A172 (cell line): ENCODE measurements at regions not wholly inside any gene's neighbourhood (a gene's known extent, or its start where the extent isn't known, plus 50 kb on each side); places are given as distances from the start of the nearest gene placed in this dataset.

Experiments
- DNase-seq: peaks from one replicate; pipeline ENCODE4 v3.0.0-alpha.2; 2015; ENCODE audit warnings: low spot score

DNA sequence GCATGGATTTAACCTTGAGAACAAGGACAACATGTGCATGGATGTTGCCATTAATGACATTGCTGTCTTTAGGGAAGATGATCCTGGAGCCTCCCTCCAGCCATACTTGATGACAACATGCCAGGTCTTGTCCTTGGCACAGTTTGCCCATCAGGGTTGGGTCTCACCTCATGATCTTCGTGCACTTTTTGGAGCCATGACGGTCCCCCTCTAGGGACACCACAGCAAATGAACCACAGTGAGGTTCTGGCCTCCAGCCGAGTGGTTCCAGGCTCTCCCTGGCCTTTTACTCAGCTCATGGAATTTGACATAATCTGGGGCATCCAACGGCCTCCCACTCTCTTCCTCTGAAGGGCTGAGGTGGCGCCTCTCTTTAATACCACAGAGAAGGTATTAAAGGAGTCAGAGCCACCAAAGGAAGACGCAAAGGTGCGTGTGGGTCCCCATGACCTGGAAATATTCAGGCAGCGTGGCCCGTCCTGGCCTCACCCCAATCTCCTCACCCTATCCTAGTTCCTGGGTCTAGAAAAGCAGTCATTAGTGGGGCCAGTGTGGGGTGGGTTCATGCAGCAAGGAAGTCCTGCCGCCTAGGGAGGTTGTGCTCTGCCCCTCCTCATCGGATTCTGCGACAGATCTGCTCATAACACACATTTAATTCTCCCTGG lies 184.8 kb downstream of the CXCL12 start:
- DNase-seq, result no peak

DNA sequence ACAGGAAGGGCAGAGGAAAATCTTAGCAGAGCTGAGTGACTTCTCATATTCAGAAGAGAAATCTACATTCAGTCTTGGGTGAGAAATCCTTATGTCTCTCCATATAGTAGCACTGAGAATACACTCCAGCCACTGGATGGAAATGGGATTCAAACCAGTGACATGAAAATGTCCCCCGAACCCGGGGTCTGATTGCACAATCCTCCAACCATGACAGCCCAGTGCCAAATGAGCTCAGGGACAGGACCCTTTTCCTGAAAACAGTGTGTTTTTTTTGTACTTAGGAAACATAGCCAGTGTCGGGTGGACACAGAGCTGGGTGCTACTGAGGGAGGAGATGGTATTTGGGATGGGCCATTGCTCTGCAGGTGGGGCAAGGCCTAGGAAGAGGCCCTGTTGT lies 185.6 kb downstream of the CXCL12 start:
- no peak for DNase-seq

GRCh38 chr10:44198780-44199097 lies 186.2 kb downstream of the CXCL12 start:
- no peak for DNase-seq

- DNase-seq, result no peak
Measured at GRCh38 chr10:44198096-44198779, 186.7 kb downstream of the CXCL12 start.

DNA sequence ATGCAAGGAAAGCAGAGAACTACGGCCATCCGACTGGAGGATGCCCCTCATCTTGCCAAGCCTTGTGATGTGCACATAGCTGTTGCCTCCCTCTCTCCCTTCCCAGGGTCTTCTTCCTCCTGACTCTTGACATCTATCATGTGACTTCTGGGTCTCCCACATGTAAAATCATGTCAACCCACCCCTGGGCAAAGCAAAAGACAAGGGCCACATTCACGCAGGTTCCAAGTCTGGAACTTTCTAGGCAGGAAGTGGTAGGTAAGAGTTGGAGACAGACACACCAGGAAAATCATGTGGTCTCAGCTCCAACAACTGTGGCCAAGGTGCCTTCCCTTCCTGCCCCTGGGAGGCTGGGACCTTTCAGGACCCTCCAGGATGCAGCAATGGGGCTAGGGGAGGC lies 187.3 kb downstream of the CXCL12 start:
- DNase-seq, result no peak

DNA sequence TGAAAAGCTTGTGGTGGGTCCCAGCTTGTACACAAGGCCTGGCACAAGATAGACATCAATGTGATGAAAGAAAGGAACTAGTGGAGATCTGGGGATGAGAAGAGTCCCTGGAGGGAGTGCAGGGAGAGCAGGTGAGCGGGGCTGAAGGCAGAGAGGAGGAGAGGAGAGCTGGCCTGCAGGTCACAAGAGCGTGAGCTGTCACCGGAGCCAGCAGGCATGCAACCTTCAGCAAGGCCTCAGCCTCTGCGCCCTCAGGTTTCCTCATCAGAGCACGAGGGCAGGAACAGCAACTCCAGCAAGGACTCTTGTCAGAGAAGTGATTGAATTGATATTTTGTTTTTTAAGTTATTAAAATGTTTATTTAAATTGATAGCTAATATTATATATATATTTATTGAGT lies 188.6 kb downstream of the CXCL12 start:
- no peak for DNase-seq

GRCh38 chr10:44196008-44196320 lies 188.9 kb downstream of the CXCL12 start:
- DNase-seq, result no peak

DNA sequence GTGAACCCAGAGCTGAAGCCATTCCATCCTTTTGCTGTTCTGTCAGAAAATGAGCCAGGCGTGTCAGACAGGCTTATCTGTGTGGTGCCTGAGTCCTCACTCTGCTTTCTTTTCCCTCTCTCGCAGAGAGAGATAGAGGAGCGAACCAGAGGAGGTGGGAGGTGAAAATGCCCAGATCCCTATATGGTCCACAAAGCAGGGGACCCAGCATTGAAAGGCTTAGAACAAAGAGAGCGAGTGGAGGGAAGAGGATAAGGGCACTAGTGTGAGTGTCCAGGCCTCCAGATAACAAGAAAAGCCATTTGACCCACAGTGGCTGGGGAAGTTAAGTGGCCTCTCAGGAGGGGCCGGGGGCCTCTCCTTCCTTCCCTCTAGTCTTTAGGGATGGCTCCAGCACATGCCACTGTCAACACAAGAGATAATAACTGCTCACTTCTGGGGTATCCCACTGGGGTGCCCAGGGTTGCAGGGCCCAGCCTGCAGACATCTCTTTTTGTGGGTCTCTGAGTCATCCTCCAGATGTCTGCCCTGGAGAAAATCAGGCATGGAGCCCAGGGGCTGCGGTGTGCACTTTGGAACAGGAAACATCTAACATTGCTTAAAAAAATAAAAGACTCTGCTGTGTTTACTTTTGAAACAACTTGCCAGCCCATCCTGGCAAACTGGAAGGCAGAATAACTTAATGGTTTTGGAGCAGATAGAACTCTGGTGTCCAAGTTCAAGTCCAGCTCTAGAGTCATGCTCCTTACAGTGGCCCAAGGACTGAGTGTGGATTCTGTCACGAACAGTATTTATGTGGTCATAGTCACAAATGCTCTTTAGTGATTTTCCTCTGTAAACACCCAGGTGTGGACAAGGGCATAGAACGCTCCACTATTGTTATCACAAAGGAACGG lies 189.5 kb downstream of the CXCL12 start:
- peak; percentile 94 for DNase-seq

GRCh38 chr10:44194435-44194834 lies 190.5 kb downstream of the CXCL12 start:
- no peak for DNase-seq

- no peak for DNase-seq
Measured at GRCh38 chr10:44193567-44194220, 191.2 kb downstream of the CXCL12 start.

DNA sequence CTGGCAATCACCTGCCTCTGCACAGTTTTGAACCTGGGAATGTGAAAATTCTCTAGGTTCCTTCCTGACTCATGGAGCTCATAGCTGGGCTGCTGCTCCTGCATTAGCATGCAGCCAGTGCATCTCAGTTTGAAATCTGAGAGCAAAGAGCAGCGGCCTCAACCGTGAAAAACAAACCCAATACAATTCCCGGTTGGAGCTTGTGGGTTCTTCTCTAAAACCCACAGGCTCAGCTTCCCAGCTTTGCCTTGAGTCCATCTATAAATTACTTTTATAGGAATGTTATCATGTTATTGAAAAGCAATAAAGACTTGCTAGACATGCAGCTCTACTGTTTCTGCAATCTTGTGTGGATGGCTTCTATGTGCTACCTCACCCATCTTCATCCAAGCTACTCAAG lies 191.7 kb downstream of the CXCL12 start:
- DNase-seq, result no peak

- DNase-seq, result no peak
Measured at GRCh38 chr10:44192435-44192834, 192.5 kb downstream of the CXCL12 start.

DNA sequence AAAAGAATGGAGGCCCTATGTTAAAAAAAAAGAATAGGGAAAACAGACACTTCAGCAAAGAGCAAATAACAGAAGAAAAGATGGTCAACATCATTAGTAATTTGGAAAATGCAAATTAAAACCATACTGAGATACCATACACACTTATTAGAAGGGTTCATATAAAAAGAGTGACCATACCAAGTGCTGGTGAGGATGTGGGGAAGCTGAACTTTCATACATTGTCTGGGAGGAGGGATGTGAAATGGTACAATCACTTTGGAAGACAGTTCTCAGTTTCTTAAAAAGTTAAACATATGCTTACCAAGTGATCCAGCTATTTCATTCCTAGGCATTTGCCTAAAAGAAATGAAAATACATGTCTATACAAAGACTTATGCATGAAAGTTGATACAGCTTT lies 194.4 kb downstream of the CXCL12 start:
- DNase-seq, result no peak

DNA sequence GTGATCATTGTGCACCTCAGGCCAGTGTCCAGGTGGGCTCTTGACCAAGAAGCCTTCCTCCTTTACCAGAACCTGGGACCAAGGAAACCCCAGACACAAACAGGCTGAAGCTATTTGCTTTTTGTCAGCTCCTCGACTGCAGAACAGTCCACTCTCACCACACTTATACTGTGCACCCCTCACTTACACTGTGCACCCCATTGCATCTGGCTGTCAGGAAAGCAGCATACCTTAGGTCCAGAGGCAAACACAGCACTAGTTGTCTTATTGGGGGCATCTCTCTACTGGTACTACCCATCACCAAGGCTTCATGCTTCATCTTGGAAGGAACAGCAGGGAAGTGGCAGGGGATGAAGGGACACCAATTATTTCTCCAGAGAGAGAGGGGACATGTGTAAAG lies 198.1 kb downstream of the CXCL12 start:
- no peak for DNase-seq

- no peak for DNase-seq
Measured at GRCh38 chr10:44186150-44186549, 198.7 kb downstream of the CXCL12 start.

GRCh38 chr10:44185315-44185666 lies 199.6 kb downstream of the CXCL12 start:
- no peak for DNase-seq

GRCh38 chr10:44184633-44185314 lies 200.1 kb downstream of the CXCL12 start:
- DNase-seq, result no peak

- DNase-seq, result no peak
Measured at GRCh38 chr10:44183667-44184632, 200.9 kb downstream of the CXCL12 start.

- no peak for DNase-seq
Measured at GRCh38 chr10:44182909-44183308, 202.0 kb downstream of the CXCL12 start.

DNA sequence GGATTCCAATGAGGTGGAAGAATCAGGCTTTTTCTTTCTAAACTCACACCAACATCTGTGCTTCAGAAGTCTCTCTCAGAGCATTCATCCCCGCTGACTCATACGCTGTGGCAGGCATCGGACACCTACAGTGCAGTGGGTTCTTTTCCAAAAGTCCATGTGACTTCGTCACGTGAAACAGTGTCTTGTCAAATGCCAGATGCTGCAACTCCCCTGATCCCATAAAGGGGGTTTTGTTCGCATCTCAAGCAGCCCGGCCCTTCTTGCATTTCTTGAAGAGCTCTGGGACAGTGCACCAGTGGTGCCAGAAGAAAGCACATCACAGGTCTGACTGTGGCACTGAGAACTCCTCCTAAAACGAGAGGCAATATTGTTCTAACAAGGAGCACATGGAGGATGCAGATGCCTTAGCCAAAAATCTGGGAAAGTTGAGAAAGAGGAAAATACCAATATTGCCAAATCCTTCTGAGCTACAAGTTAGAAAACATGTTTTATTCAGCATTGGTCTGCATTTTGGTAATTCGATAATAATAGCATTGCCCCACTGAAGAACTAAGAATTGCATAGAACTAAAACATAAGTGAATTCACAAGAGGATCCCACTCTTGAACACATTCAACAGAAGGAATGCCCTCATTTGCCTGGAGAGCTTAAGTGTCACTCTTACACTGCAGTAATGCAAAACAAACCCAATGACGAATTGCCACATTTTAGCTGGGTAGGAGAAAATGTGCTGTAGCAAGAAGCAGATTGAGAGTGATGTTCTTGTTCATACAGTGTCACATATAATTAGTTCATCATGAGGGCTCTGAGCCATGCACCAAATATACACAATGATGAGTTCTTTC lies 204.4 kb downstream of the CXCL12 start:
- peak; percentile 85 for DNase-seq
